DND-41 (cell line): ENCODE measurements at regions not wholly inside any gene's neighbourhood (a gene's known extent, or its start where the extent isn't known, plus 50 kb on each side); places are given as distances from the start of the nearest gene placed in this dataset.

ENCODE experiments used
- EZH2 ChIP-seq: IDR thresholded peaks from 3 replicates; pipeline ENCODE4 v1.6.1; 2012; ENCODE audit warnings: borderline replicate concordance, low read depth, mild to moderate bottlenecking, moderate library complexity, low read length, inconsistent platforms; ENCODE audit not compliant: severe bottlenecking
- TF ChIP-seq, protein P1 (sequence below): IDR thresholded peaks from 2 replicates; pipeline ENCODE4 v1.5.1; 2012; ENCODE audit warnings: borderline replicate concordance, low read length, moderate library complexity, mild to moderate bottlenecking; ENCODE audit not compliant: poor library complexity, severe bottlenecking; ENCODE audit errors: extremely low read depth

DNA sequence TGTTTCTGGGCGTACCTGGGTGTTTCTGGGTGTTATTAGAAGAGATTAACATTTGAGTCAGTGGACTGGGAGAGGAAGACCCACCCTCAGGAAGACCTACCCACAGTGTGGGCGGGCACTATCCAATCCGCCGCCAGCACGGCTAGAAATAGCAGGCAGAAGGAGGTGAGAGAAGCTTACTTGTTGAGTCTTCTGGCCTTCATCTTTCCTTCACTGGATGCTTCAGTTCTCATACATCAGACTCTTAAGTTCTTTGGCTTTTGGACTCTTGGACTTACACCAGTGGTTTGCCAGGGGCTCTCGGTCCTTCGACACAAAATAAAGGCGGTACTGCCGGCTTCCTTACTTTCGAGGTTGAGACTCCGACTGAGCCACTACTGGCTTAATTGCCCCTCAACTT lies 654.6 kb upstream of the CADM2 start:
- TF ChIP-seq, protein P1, sequence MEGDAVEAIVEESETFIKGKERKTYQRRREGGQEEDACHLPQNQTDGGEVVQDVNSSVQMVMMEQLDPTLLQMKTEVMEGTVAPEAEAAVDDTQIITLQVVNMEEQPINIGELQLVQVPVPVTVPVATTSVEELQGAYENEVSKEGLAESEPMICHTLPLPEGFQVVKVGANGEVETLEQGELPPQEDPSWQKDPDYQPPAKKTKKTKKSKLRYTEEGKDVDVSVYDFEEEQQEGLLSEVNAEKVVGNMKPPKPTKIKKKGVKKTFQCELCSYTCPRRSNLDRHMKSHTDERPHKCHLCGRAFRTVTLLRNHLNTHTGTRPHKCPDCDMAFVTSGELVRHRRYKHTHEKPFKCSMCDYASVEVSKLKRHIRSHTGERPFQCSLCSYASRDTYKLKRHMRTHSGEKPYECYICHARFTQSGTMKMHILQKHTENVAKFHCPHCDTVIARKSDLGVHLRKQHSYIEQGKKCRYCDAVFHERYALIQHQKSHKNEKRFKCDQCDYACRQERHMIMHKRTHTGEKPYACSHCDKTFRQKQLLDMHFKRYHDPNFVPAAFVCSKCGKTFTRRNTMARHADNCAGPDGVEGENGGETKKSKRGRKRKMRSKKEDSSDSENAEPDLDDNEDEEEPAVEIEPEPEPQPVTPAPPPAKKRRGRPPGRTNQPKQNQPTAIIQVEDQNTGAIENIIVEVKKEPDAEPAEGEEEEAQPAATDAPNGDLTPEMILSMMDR = no peak
- TF ChIP-seq EZH2 = no peak
